Type B pancreatic cell (in vitro differentiated cells): ENCODE measurements at regions not wholly inside any gene's neighbourhood (a gene's known extent, or its start where the extent isn't known, plus 50 kb on each side); places are given as distances from the start of the nearest gene placed in this dataset.

Experiments used
- DNase-seq: peaks from one replicate; pipeline ENCODE4 v3.0.0; 2021; ENCODE audit warnings: mixed read lengths; ENCODE audit not compliant: unreplicated experiment; ENCODE audit errors: extremely low spot score
- H3K27ac Mint-ChIP-seq: 2 replicates; pipeline ENCODE4 v1.8.0; 2021; ENCODE audit warnings: mild to moderate bottlenecking, mixed read lengths
- H3K27me3 Mint-ChIP-seq: 2 replicates; pipeline ENCODE4 v1.8.0; 2021; ENCODE audit warnings: mixed read lengths
- H3K36me3 Mint-ChIP-seq: 2 replicates; pipeline ENCODE4 v1.8.0; 2021; ENCODE audit warnings: mixed read lengths
- H3K4me1 Mint-ChIP-seq: one replicate; pipeline ENCODE4 v1.8.0; 2021; ENCODE audit warnings: mixed read lengths; ENCODE audit not compliant: unreplicated experiment
- H3K4me3 Mint-ChIP-seq: 2 replicates; pipeline ENCODE4 v1.8.0; 2021; ENCODE audit warnings: mild to moderate bottlenecking, mixed read lengths
- H3K9me3 Mint-ChIP-seq: 2 replicates; pipeline ENCODE4 v1.8.0; 2021; ENCODE audit warnings: mixed read lengths
- TF ChIP-seq, protein P1 (sequence below): fragments of 200-600 bp; sonication (generic); conservative IDR thresholded peaks from 2 replicates; pipeline ENCODE4 v1.5.0; 2021; ENCODE audit warnings: antibody characterized with exemption, mild to moderate bottlenecking

DNA sequence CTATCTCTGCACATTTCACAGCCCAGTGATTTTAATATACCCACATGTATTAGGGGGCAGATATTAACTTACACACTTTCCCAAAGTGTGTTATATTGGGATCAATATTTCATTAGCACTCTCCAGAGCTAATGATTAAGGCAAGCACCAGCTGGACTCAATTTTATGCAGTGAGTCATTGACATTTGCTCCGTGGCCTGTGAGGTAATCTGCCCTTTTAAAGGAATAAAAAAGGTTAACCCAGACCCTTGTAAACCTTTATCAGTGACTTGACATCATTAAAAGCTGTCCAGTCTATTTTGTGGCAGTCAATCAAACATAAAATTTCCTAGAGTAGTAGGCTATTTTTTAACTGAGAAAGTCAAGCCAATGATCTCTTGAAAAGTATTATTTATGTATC lies 1870.4 kb upstream of the CELF4 start:
- TF ChIP-seq, protein P1, sequence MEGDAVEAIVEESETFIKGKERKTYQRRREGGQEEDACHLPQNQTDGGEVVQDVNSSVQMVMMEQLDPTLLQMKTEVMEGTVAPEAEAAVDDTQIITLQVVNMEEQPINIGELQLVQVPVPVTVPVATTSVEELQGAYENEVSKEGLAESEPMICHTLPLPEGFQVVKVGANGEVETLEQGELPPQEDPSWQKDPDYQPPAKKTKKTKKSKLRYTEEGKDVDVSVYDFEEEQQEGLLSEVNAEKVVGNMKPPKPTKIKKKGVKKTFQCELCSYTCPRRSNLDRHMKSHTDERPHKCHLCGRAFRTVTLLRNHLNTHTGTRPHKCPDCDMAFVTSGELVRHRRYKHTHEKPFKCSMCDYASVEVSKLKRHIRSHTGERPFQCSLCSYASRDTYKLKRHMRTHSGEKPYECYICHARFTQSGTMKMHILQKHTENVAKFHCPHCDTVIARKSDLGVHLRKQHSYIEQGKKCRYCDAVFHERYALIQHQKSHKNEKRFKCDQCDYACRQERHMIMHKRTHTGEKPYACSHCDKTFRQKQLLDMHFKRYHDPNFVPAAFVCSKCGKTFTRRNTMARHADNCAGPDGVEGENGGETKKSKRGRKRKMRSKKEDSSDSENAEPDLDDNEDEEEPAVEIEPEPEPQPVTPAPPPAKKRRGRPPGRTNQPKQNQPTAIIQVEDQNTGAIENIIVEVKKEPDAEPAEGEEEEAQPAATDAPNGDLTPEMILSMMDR, result no peak
- H3K36me3 Mint-ChIP-seq, result peaks cover 3% of the 10 kb centered on the region
- H3K9me3 Mint-ChIP-seq, result no peaks in the 10 kb centered on the region
- H3K4me3 Mint-ChIP-seq, result no peak overlapping the region
- H3K27me3 Mint-ChIP-seq, result no peaks in the 10 kb centered on the region
- no peak overlapping the region for H3K27ac Mint-ChIP-seq
- H3K4me1 Mint-ChIP-seq, result no peaks in the 10 kb centered on the region
- no peak for DNase-seq

GRCh38 chr18:39435209-39435608 lies 1869.6 kb upstream of the CELF4 start:
- peaks cover 3% of the 10 kb centered on the region for H3K36me3 Mint-ChIP-seq
- no peaks in the 10 kb centered on the region for H3K4me1 Mint-ChIP-seq
- H3K27ac Mint-ChIP-seq, result no peak overlapping the region
- TF ChIP-seq, protein P1, result no peak
- H3K4me3 Mint-ChIP-seq, result no peak overlapping the region
- no peak for DNase-seq
- no peaks in the 10 kb centered on the region for H3K9me3 Mint-ChIP-seq
- no peaks in the 10 kb centered on the region for H3K27me3 Mint-ChIP-seq

GRCh38 chr18:39434223-39434920 lies 1868.8 kb upstream of the CELF4 start:
- Mint-ChIP-seq H3K4me3 (no peak overlapping the region), H3K36me3 (peaks cover 3% of the 10 kb centered on the region), H3K4me1 (no peaks in the 10 kb centered on the region), H3K9me3 (peaks cover 4% of the 10 kb centered on the region), H3K27ac (no peak overlapping the region), H3K27me3 (no peaks in the 10 kb centered on the region)
- DNase-seq, result no peak
- TF ChIP-seq, protein P1, result no peak

GRCh38 chr18:39425172-39425850 lies 1859.7 kb upstream of the CELF4 start:
- no peaks in the 10 kb centered on the region for H3K4me1 Mint-ChIP-seq
- no peak overlapping the region for H3K4me3 Mint-ChIP-seq
- TF ChIP-seq, protein P1, result no peak
- H3K9me3 Mint-ChIP-seq, result peaks cover 25% of the 10 kb centered on the region
- no peak for DNase-seq
- H3K27ac Mint-ChIP-seq, result no peak overlapping the region
- no peaks in the 10 kb centered on the region for H3K27me3 Mint-ChIP-seq
- H3K36me3 Mint-ChIP-seq, result no peaks in the 10 kb centered on the region

DNA sequence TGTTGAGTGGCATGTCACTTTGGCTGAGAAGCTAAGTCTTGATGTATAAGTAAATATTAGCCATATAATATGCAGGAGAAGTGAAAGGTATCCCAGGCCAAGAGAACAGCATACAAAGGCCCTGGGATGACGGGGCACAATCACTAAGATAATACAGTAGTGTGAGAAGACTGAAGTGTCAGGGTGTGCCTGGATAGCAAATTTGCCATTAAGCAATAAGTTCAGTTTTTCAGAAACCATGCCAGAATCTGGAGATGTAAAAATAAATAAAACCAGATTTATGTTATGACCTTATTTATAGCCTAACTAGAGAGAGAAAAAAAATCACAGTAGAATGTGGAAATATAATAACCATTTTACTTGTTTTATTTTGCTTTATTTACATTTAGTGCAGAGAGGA lies 1858.7 kb upstream of the CELF4 start:
- no peak overlapping the region for H3K4me3 Mint-ChIP-seq
- H3K36me3 Mint-ChIP-seq, result no peaks in the 10 kb centered on the region
- TF ChIP-seq, protein P1, result no peak
- H3K27me3 Mint-ChIP-seq, result no peaks in the 10 kb centered on the region
- no peak overlapping the region for H3K27ac Mint-ChIP-seq
- no peak for DNase-seq
- H3K4me1 Mint-ChIP-seq, result no peaks in the 10 kb centered on the region
- H3K9me3 Mint-ChIP-seq, result peaks cover 20% of the 10 kb centered on the region
